T-helper 1 cell (primary cell): ENCODE measurements at regions not wholly inside any gene's neighbourhood (a gene's known extent, or its start where the extent isn't known, plus 50 kb on each side); places are given as distances from the start of the nearest gene placed in this dataset.

Source experiments
- DNase-seq, 5 donors: peaks; one replicate each; pipeline ENCODE4 v3.0.0-alpha.2; 2012 to 2020

DNA sequence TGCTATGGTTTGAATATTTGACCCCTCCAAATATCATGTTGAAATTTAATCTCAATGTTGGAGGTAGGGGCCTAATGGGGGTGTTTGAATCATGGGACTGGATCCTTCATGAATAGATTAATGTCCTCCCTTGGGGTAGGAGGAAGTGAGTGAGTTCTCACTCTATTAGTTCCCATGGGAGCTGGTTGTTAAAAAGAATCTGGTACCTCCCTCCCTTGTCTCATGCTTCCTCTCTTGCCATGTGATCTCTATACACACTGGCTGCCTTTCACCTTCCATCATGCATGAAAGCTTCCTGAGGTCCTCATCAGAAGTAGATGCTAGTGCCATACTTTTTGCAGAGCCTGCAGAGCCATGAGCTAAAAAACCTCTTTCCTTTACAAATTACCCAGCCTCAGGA, 177.7 kb upstream of the MCTP2 start:
- no peak for DNase-seq

DNA sequence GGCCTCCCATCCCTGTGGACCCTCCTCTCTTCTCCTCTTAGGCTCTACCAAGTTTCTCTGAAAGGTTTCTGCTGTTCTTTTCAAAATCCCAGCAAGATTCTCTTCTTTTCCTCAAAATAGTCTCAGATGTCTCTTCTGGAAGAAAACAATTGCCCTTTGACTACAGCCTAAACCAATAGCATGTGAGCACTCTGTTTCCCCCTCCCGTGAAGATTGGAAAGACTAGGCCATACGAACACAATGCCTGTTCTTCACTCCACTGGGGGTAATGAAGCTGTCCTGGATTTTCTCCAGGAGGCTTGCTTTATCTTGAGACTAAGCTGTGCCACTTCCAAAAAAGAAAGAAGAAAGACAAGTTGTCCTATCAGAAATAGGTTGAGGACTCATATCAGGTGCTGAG, 178.7 kb upstream of the MCTP2 start:
- DNase-seq, result no peak

DNA sequence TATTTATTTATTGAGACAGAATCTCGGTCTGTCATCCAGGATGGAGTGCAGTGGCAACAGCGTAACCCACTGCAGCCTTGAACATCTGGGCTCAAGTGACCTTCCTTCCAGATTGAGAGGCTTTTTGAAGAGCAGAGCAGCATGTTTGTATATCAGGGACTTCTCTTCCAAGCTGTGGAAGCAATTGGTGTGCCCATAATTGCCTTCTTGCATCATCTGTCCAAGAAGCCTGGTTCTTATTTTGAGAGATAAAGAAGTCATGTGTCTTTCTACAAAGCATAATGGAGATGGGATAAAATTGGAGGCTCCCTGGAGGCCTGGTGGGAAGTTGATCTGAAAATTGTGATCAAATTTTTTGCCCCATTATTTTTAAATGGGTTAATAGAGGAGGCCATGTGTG, 183.8 kb upstream of the MCTP2 start:
- no peak for DNase-seq

DNA sequence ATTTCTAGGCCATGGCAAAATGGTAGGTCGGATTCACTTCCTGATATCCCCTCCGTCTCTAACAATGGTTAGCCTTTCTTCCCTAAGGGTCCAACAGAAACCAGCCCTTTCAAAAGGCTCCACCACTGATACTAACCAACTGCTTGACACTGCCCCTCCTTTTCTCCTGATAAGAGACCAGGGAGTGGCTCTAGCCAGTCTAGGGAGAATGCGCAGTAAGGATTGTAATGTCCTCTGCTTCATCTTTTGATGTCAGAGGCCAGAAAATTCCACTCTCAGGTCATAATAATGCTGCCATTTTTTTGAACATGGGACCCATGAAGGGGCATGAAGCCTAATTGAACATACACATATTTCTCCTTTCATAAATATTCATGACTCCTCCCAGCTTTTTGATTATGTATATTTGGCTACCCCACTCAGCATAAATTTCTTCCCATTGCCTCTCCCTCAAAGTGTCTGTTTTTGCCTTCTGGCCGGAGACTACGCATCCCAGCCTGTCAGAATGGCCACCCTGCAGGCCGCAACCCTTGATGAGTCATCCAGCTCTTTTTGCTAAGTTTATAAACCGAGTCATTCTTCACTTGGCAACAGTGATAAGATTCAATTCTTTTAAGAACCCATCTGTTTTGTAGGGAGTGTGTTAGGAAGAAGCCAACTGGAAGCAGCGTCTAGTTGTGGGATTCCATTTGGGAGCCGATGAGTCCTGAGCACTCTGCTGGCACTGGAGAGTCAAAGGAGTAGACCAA, 189.0 kb upstream of the MCTP2 start:
- no peak for DNase-seq

DNA sequence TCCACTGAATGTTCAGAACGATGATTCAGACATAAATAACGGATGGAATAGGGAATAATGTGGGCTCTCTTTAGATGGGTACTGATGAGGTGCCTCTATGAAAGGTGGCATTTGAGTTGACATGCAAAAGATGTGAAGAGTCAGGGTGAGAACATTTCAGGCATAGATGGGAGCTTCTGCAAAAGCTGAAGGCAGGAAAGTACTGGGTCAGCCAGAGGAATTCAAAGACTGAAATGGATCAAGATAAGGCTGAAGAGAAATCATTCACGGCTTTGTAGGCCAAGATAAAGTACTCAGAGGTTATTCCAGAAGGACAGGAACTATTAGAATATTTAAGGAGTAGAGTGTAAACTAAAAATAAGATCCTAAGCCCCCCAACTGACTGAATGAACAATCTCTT, 189.6 kb upstream of the MCTP2 start:
- no peak for DNase-seq

DNA sequence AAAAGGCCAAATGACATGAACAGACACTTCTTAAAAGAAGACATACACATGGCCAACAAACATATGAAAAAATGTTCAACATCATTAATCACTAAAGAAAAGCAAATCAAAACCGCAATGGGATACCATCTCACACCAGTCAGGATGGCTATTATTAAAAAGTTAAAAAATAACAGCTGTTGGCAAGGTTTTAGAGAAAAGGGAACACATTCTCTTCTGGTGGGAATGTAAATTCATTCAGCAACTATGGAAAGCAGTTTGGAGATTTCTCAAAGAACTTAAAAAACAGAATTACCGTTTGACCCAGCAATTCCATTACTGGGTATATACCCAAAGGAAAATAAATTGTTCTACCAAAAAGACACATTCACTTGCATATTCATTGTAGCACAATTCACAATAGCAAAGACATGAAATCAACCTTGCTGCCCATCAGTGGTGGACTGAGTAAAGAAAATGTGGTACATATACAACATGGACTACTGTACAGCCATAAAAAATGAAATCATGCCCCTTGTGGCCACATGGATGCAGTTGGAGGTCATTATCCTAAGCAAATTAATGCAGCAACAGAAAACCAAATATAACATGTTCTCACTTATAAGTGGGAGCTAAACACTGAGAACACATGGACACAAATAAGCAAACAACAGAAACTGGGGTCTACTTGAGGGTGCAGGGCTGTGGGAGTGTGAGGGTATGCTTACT, 190.7 kb upstream of the MCTP2 start:
- no peak for DNase-seq

DNA sequence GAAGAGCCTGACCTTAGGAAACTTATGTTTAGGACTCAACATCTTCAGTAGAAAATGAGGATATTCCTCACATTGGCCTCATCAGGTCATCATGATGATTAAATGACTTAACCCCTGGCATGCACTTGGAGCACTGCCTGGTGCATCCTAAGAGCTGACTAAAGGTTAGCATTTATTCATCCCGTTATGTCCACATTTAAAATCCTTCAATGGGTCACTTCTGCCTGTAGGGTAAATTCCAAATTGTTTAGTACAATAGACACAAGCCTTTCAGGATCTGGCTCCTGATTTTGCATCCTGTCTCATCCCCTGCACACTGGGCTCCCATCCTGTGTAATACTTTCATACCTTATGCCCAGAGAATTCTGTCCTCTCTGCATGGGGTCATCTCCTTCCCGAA, 195.2 kb upstream of the MCTP2 start:
- no peak for DNase-seq

DNA sequence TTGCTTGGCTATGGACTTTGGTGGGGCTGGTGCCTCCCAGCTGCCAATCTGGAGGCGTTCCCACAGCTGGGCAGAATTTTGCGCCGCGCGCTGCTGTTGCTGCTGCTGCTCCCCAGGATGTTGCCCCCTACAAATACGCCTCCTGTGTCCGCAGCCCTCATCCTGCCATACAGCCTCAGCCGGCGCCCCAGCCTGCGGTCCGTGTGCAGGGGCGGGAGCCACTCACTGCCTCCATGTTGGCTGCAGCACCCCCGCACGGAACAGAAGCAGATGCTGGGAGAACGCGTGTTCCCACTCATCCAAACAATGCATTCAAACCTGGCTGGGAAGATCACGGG, 197.7 kb upstream of the MCTP2 start:
- DNase-seq, result no peak

DNA sequence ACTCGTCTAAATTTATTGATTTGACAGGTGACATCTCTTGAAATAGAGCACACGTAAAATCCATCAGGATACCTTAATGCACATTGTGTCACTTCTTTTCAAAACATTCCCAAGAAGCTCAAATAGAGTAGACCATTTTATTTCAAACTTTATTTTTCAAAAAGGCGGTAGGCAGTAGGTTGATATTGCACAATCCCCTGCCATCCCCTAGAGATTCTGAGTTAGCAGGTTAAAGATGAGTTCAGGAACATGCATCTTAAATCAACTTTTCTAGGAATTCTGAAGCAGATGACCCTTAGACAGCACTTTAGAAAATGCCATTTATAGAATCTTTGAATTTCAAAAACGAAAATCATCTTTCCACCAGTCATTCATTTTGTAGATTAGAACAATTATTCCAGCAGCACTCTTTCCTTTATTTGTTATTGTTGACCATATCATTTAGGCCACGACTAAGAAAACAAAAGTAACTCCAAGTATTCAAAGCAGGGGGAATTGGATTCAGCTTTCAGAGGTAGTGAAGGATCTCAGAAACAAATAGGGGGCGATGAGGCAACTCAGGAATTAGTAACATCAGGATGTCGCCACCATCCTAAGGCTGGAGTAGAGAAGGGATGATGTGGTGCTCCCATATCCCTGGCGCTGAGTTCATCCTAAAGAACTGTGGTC, 198.2 kb upstream of the MCTP2 start:
- DNase-seq, result no peak

DNA sequence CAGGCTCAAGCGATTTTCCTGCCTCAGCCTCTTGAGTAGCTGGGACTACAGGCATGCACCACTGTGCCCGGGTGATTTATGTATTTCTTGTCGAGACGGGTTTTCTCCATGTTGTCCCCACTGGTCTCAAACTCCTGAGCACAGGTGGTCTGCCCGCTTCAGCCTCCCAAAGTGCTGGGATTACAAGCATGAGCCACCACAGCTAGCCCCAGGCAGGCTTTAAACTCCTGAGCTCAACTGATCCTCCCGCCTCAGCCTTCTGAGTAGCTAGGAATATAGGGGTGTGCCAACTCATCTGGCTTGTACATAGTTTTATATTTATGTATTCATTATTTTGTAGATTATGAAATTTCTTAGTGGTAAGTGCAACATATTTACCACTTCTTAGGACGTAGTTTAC, 198.8 kb upstream of the MCTP2 start:
- no peak for DNase-seq

DNA sequence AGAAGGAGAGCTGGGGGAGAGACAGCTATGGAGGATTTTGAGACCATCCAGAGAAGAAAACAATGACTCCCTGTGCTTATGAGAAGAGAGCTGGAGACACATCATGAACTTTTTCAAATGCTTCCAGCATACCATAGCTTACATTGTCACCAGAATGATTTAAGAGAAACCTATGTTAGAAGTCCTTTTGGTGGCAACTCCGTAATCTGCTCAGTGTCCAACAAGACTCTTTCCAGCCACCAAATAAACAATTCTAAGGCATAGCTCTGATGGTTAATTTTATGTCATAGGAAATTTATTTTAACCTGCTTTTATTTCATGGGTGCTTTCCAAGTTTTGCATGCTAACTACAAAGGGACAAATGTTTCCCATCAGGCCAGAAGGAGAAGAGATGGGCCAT, 200.3 kb upstream of the MCTP2 start:
- DNase-seq, result no peak

DNA sequence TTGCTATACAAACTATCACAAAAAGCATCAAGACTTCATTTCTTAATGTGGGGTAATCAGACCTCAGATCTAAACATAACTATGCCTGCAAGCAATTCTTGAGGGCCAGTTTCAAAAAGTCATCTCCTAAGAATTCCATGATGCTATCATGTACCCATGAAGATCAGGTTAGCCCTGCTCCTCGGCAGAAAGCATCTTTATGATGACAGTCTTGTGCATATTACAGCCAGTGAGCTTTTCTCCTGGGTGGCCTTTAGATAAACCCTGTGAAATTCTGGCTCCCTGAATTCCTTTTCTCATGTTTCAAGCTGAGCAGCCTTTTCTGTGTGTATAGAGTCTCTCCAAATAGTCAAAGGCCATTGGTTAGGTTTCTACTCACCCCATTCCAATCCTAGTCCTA, 201.9 kb upstream of the MCTP2 start:
- DNase-seq, result no peak

DNA sequence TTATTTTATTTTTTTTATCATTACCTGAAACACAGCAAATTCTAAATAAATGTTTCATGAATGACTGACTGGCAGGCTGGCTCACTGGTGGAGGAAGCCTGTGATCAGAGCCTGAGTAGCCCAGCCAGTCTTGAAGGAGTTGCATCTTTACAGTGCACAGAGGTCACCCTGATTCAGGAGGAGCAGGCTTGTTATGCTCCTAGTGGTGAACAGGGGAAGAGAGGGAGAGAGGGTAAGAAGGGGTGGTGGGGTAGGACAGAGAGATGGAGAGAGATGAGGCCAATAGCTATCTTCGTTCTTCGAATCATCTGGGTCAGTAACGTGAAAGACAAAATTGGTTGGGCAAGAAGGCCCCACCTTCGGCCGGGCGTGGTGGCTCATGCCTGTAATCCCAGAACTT, 202.6 kb upstream of the MCTP2 start:
- no peak for DNase-seq

DNA sequence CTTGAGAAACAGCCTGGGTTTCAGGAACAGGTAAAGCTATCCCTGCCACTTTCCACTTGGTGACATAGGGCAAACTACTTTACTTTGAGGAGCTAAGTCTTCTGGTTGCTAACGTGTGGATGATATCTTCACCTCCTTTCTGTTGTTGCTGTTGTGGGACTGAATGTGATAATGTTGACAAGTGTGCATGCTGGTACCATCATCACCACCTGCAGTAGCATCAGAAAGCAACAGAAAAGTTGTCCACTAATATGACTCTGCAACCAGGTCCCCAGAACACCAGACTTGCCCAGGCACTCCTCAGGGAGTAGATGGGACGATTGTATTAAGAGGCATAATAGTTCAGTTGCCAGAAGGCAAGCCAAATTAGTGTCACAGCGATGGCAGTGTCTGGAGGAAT, 203.2 kb upstream of the MCTP2 start:
- no peak for DNase-seq

DNA sequence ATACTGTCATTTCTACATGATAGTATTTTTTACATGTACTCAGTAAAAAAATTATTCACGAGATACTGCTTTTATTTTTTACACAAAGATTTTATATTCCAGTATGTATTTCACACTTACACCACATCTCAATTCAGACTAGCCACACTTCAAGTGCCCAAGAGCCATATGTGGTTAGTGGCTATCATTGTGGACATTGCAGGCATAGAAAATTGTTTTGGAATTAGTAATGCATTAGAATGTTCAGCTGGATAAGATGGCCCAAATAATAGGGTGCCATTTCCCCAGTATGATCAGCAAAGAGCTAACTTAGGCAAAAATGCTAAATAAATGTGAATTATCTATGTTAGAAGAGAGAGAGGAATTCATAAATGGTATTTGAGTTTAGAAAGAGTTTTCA, 203.8 kb upstream of the MCTP2 start:
- no peak for DNase-seq

DNA sequence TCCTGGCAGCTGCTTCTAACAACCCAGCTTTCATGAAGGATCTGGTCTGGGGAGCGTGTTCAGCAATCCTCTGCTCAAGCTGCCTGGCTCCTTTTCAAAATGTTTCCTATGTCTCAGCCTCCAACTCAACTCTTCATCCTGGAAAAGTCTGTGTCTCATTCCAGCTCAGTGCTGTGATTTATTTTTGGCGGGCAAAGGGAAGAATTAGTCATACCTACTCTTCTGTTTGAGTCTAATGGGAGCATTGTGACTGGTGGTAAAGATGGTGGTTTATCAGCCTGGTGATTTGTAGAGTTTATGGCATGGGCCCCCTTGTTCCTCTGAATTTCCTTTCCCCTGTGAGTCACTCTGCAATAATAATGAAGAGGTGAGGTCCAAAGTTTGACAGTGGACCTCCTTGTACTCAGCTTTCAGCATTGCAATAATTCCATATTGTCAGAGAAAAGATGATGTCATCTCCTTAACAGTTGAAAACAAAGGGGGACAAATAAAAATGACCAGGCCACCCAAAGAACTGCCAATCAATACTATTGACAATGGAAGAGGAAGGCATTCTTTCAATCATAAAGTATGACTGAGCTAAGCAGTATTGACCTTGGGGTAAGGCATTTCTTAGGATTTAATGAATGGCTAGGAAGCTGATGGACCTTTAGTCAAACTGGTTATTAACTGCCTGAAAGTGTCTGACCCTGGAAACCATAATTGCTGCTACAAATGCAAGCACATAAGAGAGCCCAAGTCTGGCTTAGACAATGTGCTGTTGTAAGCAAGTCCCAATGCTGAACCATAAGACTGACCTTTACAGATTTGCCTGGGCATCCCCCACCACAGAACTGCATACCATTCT, 204.7 kb upstream of the MCTP2 start:
- DNase-seq, result no peak

DNA sequence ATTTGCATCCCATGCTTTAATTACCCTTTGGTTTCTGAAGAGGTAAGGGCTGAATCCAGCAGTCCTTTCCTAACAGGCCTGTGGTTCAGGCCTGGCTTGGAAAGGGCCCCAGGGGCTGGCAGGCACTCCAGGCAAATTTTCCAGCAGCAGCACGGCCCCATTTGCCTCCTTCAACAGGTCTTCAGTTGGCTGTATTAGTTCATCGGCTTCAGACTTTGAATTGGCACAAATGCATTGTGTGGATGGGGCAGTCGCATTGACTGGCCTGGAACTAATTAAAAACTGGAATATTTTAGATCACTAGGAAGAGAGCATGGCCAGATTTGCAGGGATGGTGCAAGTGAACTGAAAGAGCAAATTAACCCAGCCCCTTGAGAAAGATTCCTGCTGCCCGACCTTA, 207.8 kb upstream of the MCTP2 start:
- no peak for DNase-seq

DNA sequence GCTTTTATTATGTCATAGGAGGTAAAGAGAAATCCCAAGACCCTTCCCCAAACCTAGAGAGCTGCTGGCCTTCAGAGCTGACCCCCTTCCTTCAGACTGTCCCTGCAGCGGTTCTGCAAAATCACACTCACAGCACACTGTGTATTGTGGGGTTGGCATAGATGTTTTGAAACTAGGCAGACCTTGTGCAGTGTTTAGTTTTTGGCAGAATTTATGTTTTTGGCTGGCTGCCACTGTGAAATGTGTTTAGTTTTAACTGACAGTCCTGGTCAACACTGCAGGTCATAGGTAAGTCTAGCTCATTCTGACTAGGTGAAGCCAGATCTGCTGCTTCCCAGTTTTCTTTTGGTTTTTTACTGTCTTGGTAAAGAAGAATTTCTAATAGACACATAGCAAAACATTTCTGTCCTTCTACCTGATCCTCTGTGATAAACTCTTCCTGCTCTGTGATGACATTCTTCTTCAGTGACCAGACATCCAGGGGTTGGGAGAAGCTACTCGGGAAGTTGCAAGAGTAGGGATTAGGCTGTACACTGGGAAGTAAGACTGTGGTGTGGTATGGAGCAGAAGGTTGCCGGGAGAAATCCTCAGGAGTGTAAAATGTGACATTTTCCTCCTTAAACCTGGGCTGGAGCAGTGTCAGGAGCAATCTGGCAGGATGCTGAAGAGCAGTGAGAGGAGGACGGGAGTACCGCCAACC, 209.6 kb upstream of the MCTP2 start:
- no peak for DNase-seq

DNA sequence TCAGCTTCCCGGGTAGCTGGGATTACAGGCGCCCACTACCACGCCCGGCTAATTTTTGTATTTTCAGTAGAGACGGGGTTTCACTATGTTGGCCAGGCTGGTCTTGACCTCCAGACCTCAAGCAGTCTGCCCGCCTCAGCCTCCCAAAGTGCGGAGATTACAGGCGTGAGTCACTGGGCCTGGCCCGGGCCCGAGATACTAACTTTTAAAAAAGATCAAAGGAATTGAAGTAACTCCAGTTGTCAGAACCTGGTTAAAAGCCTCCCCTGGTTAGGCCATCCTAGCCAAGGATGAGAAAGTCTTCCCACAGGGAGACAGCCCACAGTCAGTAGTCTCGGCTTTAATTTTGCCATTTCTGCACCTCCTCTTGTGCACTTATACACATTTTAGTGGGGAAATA, 212.3 kb upstream of the MCTP2 start:
- DNase-seq, result no peak

DNA sequence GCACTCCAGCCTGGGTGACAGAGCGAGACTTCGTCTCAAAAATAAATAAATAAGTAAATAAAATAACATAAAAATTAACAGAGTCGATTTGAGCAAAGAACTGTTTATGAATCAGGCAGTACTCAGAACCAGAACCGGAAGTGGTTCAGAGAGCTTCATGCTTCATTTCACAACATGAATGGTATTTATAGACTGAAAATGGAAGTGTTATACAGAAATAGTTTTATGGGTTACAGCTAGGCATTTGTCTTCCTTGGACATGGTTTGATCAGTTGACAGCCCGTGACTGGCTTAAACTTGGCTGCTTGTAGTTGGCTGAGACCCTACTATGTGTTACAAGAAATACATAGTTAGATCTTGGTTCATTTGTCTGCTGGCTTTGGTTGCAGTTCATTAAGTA, 216.0 kb upstream of the MCTP2 start:
- DNase-seq, result no peak

DNA sequence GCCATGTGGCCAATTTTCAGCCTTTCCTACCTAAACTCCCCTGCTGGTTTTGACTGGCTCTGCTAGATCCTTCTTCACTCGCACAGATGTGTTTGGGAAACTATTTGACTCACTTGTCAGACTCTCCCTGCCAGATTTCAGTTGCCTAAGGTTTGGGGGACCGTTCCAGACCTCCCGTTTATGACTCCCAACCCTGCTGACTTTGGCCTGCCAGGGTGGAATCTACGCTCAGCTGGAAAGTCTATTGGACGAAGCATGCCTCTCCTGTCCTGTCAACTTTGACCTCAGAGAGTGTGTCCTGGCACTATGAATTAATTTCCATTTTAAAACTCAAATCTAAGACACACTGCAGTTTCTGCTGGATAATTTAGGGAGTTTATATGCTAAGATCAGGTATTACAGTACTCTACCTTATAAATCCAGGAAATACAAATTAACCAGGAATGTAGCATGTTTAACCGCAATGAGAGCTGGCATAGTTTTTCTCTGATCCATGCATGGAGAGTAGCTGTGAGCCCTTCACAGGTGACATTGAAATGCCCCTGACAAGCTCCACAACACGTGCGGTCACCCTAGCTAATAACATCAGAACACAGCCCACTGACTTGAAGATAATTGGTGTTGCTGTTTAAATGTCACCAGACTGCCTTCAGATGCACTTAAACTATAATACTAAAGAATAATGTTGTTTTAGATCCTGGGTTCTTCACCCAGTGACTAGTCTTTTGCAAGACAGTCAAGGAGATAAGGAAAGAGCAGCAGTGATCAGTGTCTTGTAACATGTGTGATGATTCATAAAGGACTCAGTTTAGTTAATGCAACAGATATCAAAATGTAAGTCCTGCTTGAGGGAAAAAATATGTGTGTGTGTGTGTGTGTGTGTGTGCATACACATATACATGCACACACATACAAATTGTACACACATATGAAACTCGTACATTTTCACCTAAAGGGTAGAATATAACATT, 223.0 kb upstream of the MCTP2 start:
- no peak for DNase-seq

DNA sequence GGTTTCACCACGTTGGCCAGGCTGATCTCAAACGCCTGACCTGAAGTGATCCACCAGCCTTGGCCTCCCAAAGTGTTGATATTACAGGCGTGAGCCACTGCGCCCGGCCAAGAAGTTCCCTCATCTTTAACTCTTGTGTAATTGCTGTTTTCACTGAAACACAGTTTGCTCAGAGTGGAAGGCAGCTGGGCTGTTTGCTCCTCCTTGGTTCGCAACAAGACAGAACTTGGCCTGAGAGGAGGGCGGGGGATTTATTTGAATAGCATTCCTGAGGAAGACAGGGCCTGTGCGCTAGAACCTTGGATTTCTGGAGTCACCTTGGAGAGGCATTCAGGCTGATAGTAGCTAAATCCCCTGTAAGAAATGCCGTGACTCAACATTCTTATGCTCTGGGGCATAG, 226.7 kb upstream of the MCTP2 start:
- no peak for DNase-seq
